Skeletal muscle cell (primary cell): ENCODE measurements at regions not wholly inside any gene's neighbourhood (a gene's known extent, or its start where the extent isn't known, plus 50 kb on each side); places are given as distances from the start of the nearest gene placed in this dataset.

Experiments used
- DNase-seq: peaks from one replicate; pipeline ENCODE4 v3.0.0-alpha.2; 2010; ENCODE audit warnings: low read depth
- H3K4me3 ChIP-seq: 2 replicates; pipeline ENCODE4 v1.5.1; 2011; ENCODE audit warnings: low read depth, mild to moderate bottlenecking, control low read depth, low read length, moderate library complexity

DNA sequence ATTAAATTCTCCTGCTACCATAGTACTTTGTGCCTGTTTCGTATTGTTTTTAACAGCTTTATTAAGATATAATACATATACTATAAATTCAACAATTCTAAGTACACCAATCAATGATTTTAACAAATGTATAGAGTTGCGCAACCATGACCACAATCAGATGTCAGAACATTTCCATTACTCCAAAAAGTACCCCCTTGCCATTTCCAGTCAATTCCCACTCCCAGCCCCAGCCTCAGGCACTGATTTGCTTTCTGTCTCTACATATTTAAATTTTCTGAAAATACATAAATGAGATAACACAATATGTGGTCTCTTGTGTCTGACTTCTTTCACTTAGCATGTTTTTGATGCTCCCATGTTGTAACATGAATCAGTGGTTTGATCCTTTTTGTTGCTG, 193.9 kb downstream of the FIGN start:
- H3K4me3 ChIP-seq: no peak overlapping the region
- DNase-seq: no peak

GRCh38 chr2:163541495-163541894, 194.3 kb downstream of the FIGN start:
- H3K4me3 ChIP-seq: no peak overlapping the region

DNA sequence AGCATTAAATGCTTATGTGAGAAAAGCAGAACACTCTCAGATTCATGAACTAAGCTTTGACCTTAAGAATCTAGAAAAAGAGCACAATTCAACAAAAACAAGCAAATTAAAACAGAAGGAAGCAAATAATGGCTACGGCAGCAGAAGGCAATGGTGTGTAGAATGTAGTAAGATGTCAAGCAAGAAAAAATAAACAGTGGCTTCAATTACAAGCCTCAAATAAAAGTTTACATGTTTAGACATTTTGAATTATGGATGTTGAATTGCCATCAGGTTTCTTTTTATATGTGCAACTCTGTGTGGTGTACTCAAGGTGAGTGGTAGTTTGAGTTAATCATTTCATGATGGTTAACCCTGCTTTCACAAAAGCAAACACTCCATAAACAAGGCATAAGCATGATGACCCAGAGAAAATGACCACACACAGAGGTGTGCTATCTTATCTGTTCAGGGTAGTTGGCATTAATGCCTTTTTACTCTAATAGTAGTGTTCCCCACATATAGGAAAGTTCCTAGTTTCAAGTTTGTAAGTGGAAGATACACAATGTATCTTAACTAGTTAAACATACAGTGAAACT, 207.1 kb downstream of the FIGN start:
- no peak for DNase-seq

More at GRCh38 chr2:163541495-163541894, 194.3 kb downstream of the FIGN start:
- no peak for DNase-seq

GRCh38 chr2:163527381-163527780, 208.4 kb downstream of the FIGN start:
- no peak for DNase-seq
- no peak overlapping the region for H3K4me3 ChIP-seq

More for the DNA sequence above, 207.1 kb downstream of the FIGN start:
- H3K4me3 ChIP-seq: no peak overlapping the region

DNA sequence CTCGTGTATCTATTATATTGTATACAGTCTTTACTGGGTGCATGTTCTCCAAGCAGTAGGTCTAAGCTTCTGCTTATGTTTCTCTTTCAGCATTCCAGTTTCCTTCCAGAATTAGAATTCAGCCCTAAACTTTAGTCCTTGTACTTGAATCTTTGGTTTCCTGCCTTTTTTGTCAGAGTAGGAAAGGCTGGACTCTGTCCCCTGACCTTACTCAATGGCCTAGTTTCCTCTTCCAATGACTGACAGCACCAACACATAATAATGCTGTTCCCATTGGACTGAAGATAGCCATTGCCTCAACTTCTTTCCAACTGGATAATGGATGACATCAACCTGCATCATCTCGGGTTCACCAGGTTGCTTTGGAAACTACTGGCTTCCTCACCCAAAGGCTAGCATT, 217.0 kb downstream of the FIGN start:
- H3K4me3 ChIP-seq: no peak overlapping the region
- no peak for DNase-seq

DNA sequence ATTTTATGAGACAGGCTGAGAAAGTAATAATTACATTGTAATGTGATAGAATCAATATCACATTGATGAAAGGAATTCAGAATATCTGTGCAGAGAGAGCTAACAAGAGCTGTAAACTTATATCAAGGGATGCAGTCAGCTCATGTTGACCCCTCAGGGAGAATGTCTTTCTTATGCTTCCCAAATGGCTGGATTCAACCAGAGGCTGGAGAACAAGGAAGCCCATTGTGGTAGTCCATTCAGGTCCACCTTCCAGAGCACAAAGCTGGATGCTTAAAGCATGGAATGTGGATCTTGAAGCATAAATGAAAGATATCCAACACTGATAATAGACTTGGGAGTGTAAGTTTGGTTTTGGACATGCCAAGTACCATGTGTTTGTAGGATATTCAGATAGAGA, 220.0 kb downstream of the FIGN start:
- no peak overlapping the region for H3K4me3 ChIP-seq
- no peak for DNase-seq

- no peak for DNase-seq
- no peak overlapping the region for H3K4me3 ChIP-seq
These were observed 230.5 kb downstream of the FIGN start for GRCh38 chr2:163505281-163505680.

DNA sequence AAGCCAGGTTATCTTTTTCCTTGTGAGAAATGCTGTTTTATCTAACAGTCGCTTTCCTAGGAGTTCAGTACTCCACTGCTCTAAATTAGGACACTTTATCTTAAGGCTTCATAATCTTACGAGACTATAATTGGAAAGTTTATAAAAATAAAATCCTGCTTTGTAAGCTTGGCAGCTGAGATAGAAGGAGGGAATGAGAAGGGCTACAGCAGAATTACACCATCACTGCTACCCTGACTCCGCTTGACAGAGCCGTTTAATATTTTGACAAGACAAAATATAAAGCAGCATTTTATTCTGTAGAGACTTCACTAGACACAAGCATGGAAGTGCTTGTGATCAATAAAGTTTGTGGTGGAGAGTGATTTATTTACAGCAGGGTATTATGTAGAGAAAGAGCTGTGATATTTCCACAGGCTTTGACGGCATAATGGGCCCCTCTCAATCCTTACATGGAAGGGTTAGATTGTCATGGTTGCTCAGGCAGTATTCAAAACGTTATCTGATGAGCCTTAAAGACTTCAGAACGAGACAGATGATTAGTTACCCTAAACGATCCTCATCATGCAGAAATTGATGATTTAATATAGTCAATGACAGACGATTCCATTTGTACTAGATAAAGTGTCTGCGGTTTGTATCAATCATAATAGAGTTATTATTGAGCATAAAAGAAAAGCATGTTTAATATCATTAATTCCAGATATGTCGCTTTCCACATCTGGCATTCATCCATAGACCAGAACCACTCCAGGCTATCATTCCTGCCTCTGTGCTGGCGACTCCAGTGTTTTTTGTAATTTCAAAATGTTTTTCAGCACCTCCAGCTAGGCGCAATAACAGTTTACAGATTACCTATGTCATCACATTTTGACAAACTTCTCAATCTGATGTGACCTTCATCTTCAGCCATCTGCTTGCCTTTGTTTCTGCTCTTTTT, 242.2 kb downstream of the FIGN start:
- DNase-seq: no peak
- H3K4me3 ChIP-seq: no peak overlapping the region

DNA sequence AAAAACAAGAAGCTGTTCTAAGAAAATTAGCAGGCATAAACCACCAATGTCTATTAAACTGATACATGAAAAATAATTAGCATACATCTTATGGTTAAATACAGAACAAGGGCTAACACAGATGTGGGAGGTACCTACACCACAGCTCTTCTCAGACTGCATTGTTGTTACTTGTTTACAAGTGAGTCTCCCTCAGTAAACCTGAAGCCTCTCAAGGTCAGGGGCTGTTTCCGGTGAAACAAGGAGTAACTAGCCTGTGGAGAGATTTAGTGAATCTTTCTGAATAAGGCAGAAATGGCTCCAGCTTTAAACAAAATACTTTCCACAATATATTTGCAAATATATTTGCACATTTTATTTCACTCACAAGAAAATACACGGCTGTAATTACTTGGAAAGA, 244.0 kb downstream of the FIGN start:
- no peak overlapping the region for H3K4me3 ChIP-seq
- no peak for DNase-seq

GRCh38 chr2:163490281-163490680, 245.5 kb downstream of the FIGN start:
- DNase-seq: no peak

GRCh38 chr2:163481515-163481914, 254.3 kb downstream of the FIGN start:
- no peak overlapping the region for H3K4me3 ChIP-seq
- DNase-seq: no peak

More at GRCh38 chr2:163490281-163490680, 245.5 kb downstream of the FIGN start:
- no peak overlapping the region for H3K4me3 ChIP-seq

GRCh38 chr2:163479599-163479998, 256.2 kb downstream of the FIGN start:
- no peak for DNase-seq
- no peak overlapping the region for H3K4me3 ChIP-seq

GRCh38 chr2:163475815-163476214, 260.0 kb downstream of the FIGN start:
- H3K4me3 ChIP-seq: no peak overlapping the region
- no peak for DNase-seq

DNA sequence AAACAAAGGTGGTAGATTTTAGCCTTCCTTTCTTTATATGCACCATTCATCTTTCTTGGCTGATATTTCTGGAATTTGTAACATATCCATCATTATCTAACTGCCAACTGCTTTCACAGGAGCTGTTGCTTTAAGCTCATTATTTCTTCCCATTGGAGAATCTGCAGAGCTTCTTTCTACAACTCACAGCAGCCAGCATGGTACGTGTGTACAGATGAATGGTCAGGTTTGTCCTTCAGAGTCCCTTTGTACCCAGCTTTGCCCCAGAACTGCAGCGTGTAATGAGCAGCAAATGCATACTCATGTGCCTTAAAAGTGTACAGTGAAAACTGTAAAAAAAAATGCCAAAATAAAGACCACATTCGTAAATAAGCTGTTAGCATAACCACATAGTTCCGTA, 260.9 kb downstream of the FIGN start:
- DNase-seq: no peak
- no peak overlapping the region for H3K4me3 ChIP-seq

GRCh38 chr2:163474319-163474744, 261.5 kb downstream of the FIGN start:
- no peak overlapping the region for H3K4me3 ChIP-seq
- DNase-seq: no peak

- no peak overlapping the region for H3K4me3 ChIP-seq
- DNase-seq: no peak
These were observed 263.9 kb downstream of the FIGN start for GRCh38 chr2:163471947-163472346.

DNA sequence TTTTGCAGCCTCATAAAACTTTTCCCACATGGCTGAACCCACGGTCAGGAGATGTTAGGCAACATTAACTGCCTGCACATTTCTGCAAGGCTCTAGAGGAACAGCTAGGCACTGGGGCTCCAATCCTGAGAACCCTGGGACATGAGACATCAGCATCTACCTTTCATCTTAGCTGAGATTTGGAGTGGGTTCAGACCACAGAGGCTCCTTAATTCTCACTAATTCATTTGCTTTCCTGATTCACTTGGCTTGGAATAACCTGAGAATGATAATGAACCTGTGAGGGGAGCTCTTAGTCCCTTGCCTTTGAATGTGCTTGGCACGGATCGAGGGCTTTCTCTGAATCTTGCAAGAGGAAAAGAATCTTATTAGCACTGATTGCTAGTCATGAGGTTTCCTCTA, 266.2 kb downstream of the FIGN start:
- no peak overlapping the region for H3K4me3 ChIP-seq
- no peak for DNase-seq

- H3K4me3 ChIP-seq: no peak overlapping the region
- DNase-seq: no peak
These were observed 268.6 kb downstream of the FIGN start for GRCh38 chr2:163467251-163467630.

- DNase-seq: no peak
- no peak overlapping the region for H3K4me3 ChIP-seq
These were observed 269.2 kb downstream of the FIGN start for GRCh38 chr2:163466331-163467250.

GRCh38 chr2:163465440-163465839, 270.4 kb downstream of the FIGN start:
- H3K4me3 ChIP-seq: no peak overlapping the region
- DNase-seq: no peak
